HG02852 (cell line): ENCODE measurements at regions not wholly inside any gene's neighbourhood (a gene's known extent, or its start where the extent isn't known, plus 50 kb on each side); places are given as distances from the start of the nearest gene placed in this dataset.
A peak's percentile ranks its signal among the peaks of the same experiment; 100 is the strongest.
"Not testable (repeated sequence)": the region's sequence is repeated elsewhere in the genome, so short reads cannot be mapped to it uniquely, and the experiment has no call there.

Source experiments
- ATAC-seq: cut with Tn5 transposase; IDR thresholded peaks from one replicate; pipeline ENCODE4 v1.9.1; 2021; ENCODE audit warnings: mild to moderate bottlenecking, moderate library complexity; ENCODE audit not compliant: unreplicated experiment

- no peak for ATAC-seq
Observed at GRCh38 chr13:32828711-32829110, 187.5 kb upstream of the KL start.

- ATAC-seq, result no peak
Observed at GRCh38 chr13:32829269-32829668, 187.0 kb upstream of the KL start.

- no peak for ATAC-seq
Observed at GRCh38 chr13:32829676-32830335, 186.4 kb upstream of the KL start.

DNA sequence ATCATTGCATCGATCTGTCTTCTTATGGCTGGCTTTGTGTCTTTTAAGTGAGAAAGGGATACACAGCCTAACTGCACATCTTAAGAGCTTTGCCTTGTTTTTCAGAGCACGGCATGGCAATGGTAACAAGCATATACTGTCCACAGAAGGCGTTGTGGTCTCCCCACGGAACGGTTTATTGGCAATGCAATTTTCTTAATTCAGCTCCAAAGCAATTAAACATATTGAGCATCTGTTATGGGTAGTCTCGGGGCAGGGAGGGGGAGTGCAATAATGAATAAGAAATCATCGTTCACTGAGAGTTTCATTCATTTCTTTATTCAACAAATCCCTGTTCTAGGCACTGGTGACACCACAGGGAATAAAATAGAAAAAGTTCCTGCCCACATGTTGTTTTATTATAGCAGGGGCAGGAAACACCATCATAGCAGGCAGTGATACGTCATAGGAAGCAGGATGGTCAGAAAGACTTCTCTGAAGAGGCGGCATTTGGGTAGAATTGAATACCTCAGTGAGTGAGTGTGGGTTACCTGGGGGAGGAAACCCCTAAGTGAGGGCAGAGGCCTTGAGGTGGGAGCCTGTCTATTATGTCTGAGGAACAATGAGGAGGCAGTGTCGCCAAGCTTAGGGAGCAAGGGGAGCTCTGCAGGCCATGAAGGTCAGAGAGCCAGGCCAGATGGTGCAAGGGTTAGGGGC, 185.7 kb upstream of the KL start:
- ATAC-seq, result no peak

- no peak for ATAC-seq
Observed at GRCh38 chr13:32837307-32837972, 178.8 kb upstream of the KL start.

- no peak for ATAC-seq
Observed at GRCh38 chr13:32837973-32838927, 178.0 kb upstream of the KL start.

GRCh38 chr13:32838945-32839344, 177.3 kb upstream of the KL start:
- peak; percentile 71 for ATAC-seq

- no peak for ATAC-seq
Observed at GRCh38 chr13:32840113-32840512, 176.1 kb upstream of the KL start.

- ATAC-seq, result peak; percentile 73
Observed at GRCh38 chr13:32840989-32841713, 175.1 kb upstream of the KL start.

DNA sequence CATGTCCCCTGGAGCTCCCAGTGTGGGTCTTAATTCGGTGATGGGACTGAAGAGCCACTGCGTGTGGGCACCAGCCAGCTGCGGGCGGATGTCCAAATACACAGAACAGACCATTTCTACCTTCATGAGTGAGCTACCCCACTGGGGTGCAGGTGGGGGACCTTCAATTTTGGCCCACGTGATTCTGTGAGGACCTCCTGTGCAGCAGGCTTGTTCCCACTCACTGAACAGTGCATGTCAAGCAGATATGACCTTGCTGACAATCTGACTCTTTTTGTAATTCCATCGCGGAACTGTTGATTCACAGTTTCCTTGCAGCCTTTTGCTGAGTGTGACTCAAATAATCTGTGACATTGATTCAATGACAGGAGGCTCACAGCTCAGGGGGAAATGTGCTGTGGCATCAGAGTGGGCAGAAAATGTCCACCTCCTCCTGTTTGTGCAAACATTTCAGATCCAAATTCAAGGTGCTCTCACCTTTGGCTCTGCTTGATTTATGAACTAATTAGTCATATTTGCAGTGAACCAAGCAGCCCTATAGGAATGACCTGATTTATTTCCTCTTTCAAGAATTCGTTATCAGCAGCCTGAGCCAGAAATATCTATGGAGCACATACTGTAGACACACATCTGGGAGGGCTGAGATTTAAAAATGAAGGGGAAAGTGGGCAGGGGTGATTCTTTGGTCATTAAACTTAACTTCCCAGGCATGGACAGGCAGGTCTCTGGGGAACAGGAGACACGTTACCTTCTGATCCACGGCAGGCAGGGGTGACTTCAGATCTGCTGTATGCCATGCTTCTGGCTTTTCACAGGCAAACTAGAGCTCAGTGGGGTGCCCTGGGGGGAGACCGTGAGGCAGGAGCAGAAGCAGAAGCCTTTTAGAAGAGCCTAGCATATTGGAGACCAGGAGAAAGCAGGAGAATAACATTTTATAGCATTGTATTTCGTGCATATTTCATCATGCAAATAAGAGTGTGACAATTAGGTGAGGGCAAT, 170.0 kb upstream of the KL start:
- ATAC-seq, result no peak

- not testable (repeated sequence) for ATAC-seq
Observed at GRCh38 chr13:32847976-32848375, 168.2 kb upstream of the KL start.

GRCh38 chr13:32849369-32849768, 166.9 kb upstream of the KL start:
- ATAC-seq, result no peak

DNA sequence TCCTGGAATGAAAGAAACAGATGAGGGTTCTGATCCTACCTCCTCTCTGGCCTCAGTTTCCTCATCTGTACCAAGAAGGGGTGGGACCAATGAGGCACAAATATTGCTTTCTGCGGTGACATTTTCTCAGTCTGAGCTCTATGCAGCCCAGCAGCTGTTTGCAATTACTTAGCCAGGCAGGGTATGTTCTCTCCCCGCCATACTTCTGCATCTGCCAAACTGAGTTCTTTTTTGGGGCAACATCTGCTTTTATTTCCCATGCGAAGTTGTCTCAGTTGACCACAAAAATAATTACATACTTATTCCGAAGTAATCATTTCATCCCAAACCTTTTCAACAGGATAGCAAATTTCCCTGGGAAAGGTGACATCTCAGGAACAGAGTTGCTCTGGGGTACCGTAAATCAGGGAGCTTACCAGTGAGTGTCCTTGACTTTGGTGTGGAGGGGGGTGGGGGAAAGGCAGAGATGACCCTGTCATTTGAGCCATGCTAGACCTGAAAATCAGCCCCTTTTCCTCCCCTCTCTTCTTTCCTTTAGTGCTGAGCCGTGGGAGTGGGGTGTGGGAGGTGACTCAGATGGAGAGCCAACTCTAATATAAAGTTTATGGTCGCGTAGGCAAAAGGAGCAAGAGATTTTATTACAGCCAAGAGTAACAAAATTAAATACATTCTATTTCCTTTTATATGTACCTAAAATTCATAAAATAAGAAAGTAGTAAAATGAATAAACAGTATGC, 165.7 kb upstream of the KL start:
- ATAC-seq, result no peak

GRCh38 chr13:32851083-32852069, 164.8 kb upstream of the KL start:
- no peak for ATAC-seq

- ATAC-seq, result no peak
Observed at GRCh38 chr13:32852526-32852925, 163.7 kb upstream of the KL start.

- ATAC-seq, result no peak
Observed at GRCh38 chr13:32857077-32857476, 159.1 kb upstream of the KL start.

GRCh38 chr13:32857689-32858088, 158.5 kb upstream of the KL start:
- no peak for ATAC-seq
